ENCODE measurements at regions not wholly inside any gene's neighbourhood (a gene's known extent, or its start where the extent isn't known, plus 50 kb on each side); places are given as distances from the start of the nearest gene placed in this dataset.
"Not testable (repeated sequence)": the region's sequence is repeated elsewhere in the genome, so short reads cannot be mapped to it uniquely, and the experiment has no call there.

- BruUV-seq (replicated peaks), result not testable (repeated sequence)
Observed at GRCh38 chrY:18294353-18294752, 252.2 kb upstream of the HSFY1 start.

DNA sequence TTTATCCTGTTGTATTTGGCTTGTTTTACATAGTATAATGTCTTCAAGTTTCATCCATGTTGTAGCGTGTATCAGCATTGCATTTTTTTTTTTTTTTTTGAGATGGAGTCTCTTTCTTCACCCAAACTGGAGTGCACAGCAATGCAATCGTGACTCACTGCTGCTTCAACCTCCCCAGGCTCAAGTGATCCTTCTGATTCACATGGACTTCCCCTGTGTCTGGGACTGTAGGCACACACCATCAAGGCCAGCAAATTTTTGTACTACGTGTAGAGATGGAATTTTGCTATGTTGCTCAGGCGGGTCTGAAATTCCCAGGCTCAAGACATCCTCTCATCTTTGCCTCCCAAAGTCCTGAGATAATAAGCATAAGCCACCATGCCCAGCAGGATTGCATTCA lies 248.1 kb upstream of the HSFY1 start:
- H3K9me2 ChIP-seq (ENCODE audit: insufficient read depth); H3K4me3 ChIP-seq (replicated peaks in 1 of 2; ENCODE audit: low read depth in 1 of 2, low read length in 2 of 2); H3K9me3 ChIP-seq (ENCODE audit: control insufficient read depth in 1 of 2, insufficient read depth in 1 of 2, low read depth in 1 of 2, low read length in 2 of 2); DNase-seq (ENCODE audit: low read depth, low spot score); H3K79me2 ChIP-seq (ENCODE audit: insufficient read depth, low read length); H3K36me3 ChIP-seq (ENCODE audit: control insufficient read depth in 1 of 2, insufficient read depth in 2 of 2, low read length in 2 of 2); H3K27ac ChIP-seq (ENCODE audit: low read depth, low read length); RAD21 ChIA-PET (ENCODE audit: low non-redundant PET in 1 of 2, low total read pairs in 2 of 2, uncharacterized antibody in 2 of 2, unreplicated experiment in 2 of 2); H2AFZ ChIP-seq (ENCODE audit: low read depth, low read length, poor library complexity, severe bottlenecking); H3K9ac ChIP-seq (ENCODE audit: low read length); BruUV-seq (replicated peaks); intact Hi-C loops (cut with micrococcal nuclease); H3K4me1 ChIP-seq (ENCODE audit: control insufficient read depth in 1 of 2, insufficient read depth in 2 of 2, low read length in 2 of 2); H3K27me3 ChIP-seq (ENCODE audit: insufficient read depth, low read length); POLR2A ChIA-PET; ATAC-seq; H4K20me1 ChIP-seq (ENCODE audit: insufficient read depth); H3K4me2 ChIP-seq (ENCODE audit: low read length); CTCF ChIA-PET: not testable (repeated sequence)

More at GRCh38 chrY:18294353-18294752, 252.2 kb upstream of the HSFY1 start:
- CTCF ChIA-PET; H3K4me3 ChIP-seq (replicated peaks in 1 of 2; ENCODE audit: low read depth in 1 of 2, low read length in 2 of 2); H4K20me1 ChIP-seq (ENCODE audit: insufficient read depth); RAD21 ChIA-PET (ENCODE audit: low non-redundant PET in 1 of 2, low total read pairs in 2 of 2, uncharacterized antibody in 2 of 2, unreplicated experiment in 2 of 2); H3K4me2 ChIP-seq (ENCODE audit: low read length); H3K79me2 ChIP-seq (ENCODE audit: insufficient read depth, low read length); POLR2A ChIA-PET; intact Hi-C loops (cut with micrococcal nuclease); H3K9me2 ChIP-seq (ENCODE audit: insufficient read depth); H3K27me3 ChIP-seq (ENCODE audit: insufficient read depth, low read length); H3K9me3 ChIP-seq (ENCODE audit: control insufficient read depth in 1 of 2, insufficient read depth in 1 of 2, low read depth in 1 of 2, low read length in 2 of 2); H3K36me3 ChIP-seq (ENCODE audit: control insufficient read depth in 1 of 2, insufficient read depth in 2 of 2, low read length in 2 of 2); H2AFZ ChIP-seq (ENCODE audit: low read depth, low read length, poor library complexity, severe bottlenecking); H3K27ac ChIP-seq (ENCODE audit: low read depth, low read length); ATAC-seq; DNase-seq (ENCODE audit: low read depth, low spot score); H3K4me1 ChIP-seq (ENCODE audit: control insufficient read depth in 1 of 2, insufficient read depth in 2 of 2, low read length in 2 of 2); H3K9ac ChIP-seq (ENCODE audit: low read length): not testable (repeated sequence)

DNA sequence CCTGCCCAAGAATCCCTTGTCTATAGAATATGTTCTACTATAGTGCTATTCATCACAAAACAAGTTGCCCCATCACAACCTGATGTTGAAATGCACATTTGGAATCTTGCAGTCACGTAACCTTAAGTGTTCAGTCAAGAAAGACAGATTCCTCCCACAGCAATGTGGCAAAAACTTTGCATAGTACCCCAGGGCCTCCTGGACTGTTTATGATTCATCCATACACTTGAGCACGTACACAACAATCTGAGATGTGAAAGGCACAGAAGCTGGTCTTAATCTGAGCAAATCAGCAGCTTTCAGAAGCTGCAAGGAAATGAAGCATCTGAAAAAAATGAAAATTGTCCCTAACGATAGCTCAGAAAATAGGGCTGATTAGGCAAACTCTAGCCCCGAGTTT lies 240.2 kb upstream of the HSFY1 start:
- H3K9me3 ChIP-seq (ENCODE audit: control insufficient read depth in 1 of 2, insufficient read depth in 1 of 2, low read depth in 1 of 2, low read length in 2 of 2); H3K9ac ChIP-seq (ENCODE audit: low read length); H4K20me1 ChIP-seq (ENCODE audit: insufficient read depth); POLR2A ChIA-PET; intact Hi-C loops (cut with micrococcal nuclease); RAD21 ChIA-PET (ENCODE audit: low non-redundant PET in 1 of 2, low total read pairs in 2 of 2, uncharacterized antibody in 2 of 2, unreplicated experiment in 2 of 2); CTCF ChIA-PET; ATAC-seq; H3K9me2 ChIP-seq (ENCODE audit: insufficient read depth); H3K79me2 ChIP-seq (ENCODE audit: insufficient read depth, low read length); H2AFZ ChIP-seq (ENCODE audit: low read depth, low read length, poor library complexity, severe bottlenecking); BruUV-seq (replicated peaks); H3K36me3 ChIP-seq (ENCODE audit: control insufficient read depth in 1 of 2, insufficient read depth in 2 of 2, low read length in 2 of 2); H3K4me2 ChIP-seq (ENCODE audit: low read length); H3K27ac ChIP-seq (ENCODE audit: low read depth, low read length); H3K27me3 ChIP-seq (ENCODE audit: insufficient read depth, low read length); H3K4me1 ChIP-seq (ENCODE audit: control insufficient read depth in 1 of 2, insufficient read depth in 2 of 2, low read length in 2 of 2); DNase-seq (ENCODE audit: low read depth, low spot score); H3K4me3 ChIP-seq (replicated peaks in 1 of 2; ENCODE audit: low read depth in 1 of 2, low read length in 2 of 2): not testable (repeated sequence)

DNA sequence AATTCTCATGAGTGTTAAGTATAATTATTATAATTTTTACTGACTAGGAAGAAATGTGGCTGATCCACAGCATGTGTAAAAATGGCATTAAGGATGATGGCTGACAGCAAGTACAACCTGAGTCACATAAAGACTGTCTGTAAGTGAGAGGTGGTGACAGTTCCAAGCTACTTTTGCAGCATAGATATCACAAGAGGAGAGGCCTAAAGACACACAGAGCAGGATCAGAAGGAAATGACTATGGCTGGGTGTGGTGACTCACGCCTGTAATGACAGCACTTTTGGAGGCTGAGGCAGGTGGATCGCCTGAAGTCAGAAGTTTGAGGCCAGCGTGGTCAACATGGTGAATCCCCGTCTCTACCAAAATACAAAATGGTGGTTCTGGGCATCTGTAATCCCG lies 234.7 kb upstream of the HSFY1 start:
- H3K4me1 ChIP-seq (ENCODE audit: control insufficient read depth in 1 of 2, insufficient read depth in 2 of 2, low read length in 2 of 2); H2AFZ ChIP-seq (ENCODE audit: low read depth, low read length, poor library complexity, severe bottlenecking); RAD21 ChIA-PET (ENCODE audit: low non-redundant PET in 1 of 2, low total read pairs in 2 of 2, uncharacterized antibody in 2 of 2, unreplicated experiment in 2 of 2); intact Hi-C loops (cut with micrococcal nuclease); POLR2A ChIA-PET; H3K36me3 ChIP-seq (ENCODE audit: control insufficient read depth in 1 of 2, insufficient read depth in 2 of 2, low read length in 2 of 2); H4K20me1 ChIP-seq (ENCODE audit: insufficient read depth); H3K9me3 ChIP-seq (ENCODE audit: control insufficient read depth in 1 of 2, insufficient read depth in 1 of 2, low read depth in 1 of 2, low read length in 2 of 2); DNase-seq (ENCODE audit: low read depth, low spot score); H3K4me2 ChIP-seq (ENCODE audit: low read length); H3K79me2 ChIP-seq (ENCODE audit: insufficient read depth, low read length); H3K27me3 ChIP-seq (ENCODE audit: insufficient read depth, low read length); H3K9ac ChIP-seq (ENCODE audit: low read length); ATAC-seq; H3K9me2 ChIP-seq (ENCODE audit: insufficient read depth); BruUV-seq (replicated peaks); CTCF ChIA-PET; H3K27ac ChIP-seq (ENCODE audit: low read depth, low read length); H3K4me3 ChIP-seq (replicated peaks in 1 of 2; ENCODE audit: low read depth in 1 of 2, low read length in 2 of 2): not testable (repeated sequence)

All from HCT116 (cell line).